Breast epithelium (tissue), 4 donors: ENCODE measurements at regions not wholly inside any gene's neighbourhood (a gene's known extent, or its start where the extent isn't known, plus 50 kb on each side); places are given as distances from the start of the nearest gene placed in this dataset.

ENCODE experiments used
- DNase-seq, 2 donors: peaks; one replicate each; pipeline ENCODE4 v3.0.0-alpha.2; 2019; ENCODE audit warnings: low spot score in 2 of 2
- H3K27ac ChIP-seq, 2 donors: fragments of 200-600 bp; sonication (generic) in 1 of 2; one replicate each; pipeline ENCODE4 v1.5.1; 2016 to 2019; ENCODE audit warnings: mild to moderate bottlenecking in 1 of 2
- H3K27me3 ChIP-seq, 2 donors: fragments of 200-600 bp; sonication (generic) in 1 of 2; one replicate each; pipeline versions ENCODE4 v1.5.1 to v1.6.0; 2017 to 2019; ENCODE audit warnings: control low read depth in 1 of 2, mild to moderate bottlenecking in 1 of 2
- H3K36me3 ChIP-seq: fragments of 200-600 bp; one replicate; pipeline ENCODE4 v1.5.1; 2019
- H3K4me1 ChIP-seq, 2 donors: fragments of 200-600 bp; sonication (generic); one replicate each; pipeline ENCODE4 v1.5.1; 2016 to 2019; ENCODE audit warnings: control low read depth in 1 of 2
- H3K4me3 ChIP-seq, 3 donors: fragments of 200-600 bp; sonication (generic); 1 replicate in 2 of 3; 2 replicates in 1 of 3; pipeline ENCODE4 v1.5.1; 2016 to 2019; ENCODE audit warnings: mild to moderate bottlenecking in 3 of 3, moderate library complexity in 2 of 3
- H3K9me3 ChIP-seq, 2 donors: fragments of 200-600 bp; sonication (generic) in 1 of 2; one replicate each; pipeline ENCODE4 v1.5.1; 2016 to 2019; ENCODE audit warnings: control low read depth in 1 of 2
- POLR2A ChIP-seq: fragments of 450-650 bp; IDR thresholded peaks from one replicate; pipeline ENCODE4 v1.6.1; 2016; ENCODE audit warnings: antibody characterized with exemption, mild to moderate bottlenecking, moderate library complexity
- POLR2AphosphoS5 ChIP-seq, 3 donors: sonication (generic); formaldehyde crosslinking; IDR thresholded peaks; one replicate each; pipeline ENCODE4 v1.6.1; 2017; ENCODE audit warnings: antibody characterized with exemption in 3 of 3
- intact Hi-C: fragments of 100-400 bp; cut with DNase I; formaldehyde crosslinking; loops from one replicate; pipeline ENCODE4 v1.15.1; 2023; ENCODE audit warnings: low total_unique reads
- TF ChIP-seq, protein P1 (sequence below), 3 donors: fragments of 450-650 bp; IDR thresholded peaks; one replicate each; pipeline ENCODE4 v1.5.1; 2016 to 2017; ENCODE audit warnings: antibody characterized with exemption in 3 of 3, mild to moderate bottlenecking in 3 of 3, moderate library complexity in 3 of 3

DNA sequence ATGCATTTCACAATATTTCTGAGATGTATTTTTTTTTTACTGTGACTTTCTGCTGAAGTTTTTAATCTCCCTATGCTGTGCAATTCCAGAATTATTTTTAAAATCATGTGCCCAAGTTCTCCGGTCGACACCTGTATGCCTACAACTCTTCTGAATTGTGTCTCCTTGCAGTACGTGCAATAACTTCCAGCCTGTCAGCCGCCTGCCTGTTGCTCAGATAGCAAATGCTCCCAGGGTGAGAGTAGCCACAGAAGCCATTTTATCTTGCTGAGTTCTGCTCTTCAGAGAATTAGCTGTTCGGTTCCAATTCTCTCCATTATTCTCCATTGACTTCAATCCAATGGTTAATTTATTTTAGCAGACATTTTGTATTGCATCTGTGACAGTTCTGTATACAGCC is 188.3 kb downstream of the CDC14C start:
- Histone ChIP-seq H3K4me1 (no peaks in the 10 kb centered on the region), H3K4me3 (no peak overlapping the region), H3K36me3 (no peaks in the 10 kb centered on the region), H3K9me3 (peaks cover 0 to 3% of the 10 kb centered on the region in 2 donors), H3K27me3 (no peaks in the 10 kb centered on the region), H3K27ac (no peak overlapping the region)
- DNase-seq: no peak
- TF ChIP-seq POLR2AphosphoS5 (IDR thresholded peaks at IDR 0.05): no peak
- no peak for TF ChIP-seq POLR2A
- TF ChIP-seq, protein P1, sequence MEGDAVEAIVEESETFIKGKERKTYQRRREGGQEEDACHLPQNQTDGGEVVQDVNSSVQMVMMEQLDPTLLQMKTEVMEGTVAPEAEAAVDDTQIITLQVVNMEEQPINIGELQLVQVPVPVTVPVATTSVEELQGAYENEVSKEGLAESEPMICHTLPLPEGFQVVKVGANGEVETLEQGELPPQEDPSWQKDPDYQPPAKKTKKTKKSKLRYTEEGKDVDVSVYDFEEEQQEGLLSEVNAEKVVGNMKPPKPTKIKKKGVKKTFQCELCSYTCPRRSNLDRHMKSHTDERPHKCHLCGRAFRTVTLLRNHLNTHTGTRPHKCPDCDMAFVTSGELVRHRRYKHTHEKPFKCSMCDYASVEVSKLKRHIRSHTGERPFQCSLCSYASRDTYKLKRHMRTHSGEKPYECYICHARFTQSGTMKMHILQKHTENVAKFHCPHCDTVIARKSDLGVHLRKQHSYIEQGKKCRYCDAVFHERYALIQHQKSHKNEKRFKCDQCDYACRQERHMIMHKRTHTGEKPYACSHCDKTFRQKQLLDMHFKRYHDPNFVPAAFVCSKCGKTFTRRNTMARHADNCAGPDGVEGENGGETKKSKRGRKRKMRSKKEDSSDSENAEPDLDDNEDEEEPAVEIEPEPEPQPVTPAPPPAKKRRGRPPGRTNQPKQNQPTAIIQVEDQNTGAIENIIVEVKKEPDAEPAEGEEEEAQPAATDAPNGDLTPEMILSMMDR (IDR thresholded peaks at IDR 0.05): no peak
- intact Hi-C loops: no loop called here

DNA sequence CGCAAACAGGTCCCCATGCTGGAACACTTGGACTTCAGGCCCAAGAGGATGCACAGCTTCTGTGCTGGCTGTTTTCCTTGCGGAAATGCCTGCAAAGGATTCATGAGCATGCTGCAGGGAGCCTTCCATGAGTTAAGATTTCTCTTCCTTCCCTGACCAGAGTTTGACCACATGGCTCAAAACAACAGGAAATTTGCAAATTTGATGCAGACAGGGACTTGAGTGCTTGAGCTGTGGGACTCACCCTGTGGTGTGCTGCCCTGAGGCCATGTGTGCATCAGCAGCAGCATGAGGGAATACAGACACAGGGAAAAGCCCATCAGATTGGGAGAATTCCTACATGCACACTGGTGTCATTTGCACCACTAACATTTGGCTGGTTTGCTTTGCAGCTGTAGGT is 195.4 kb downstream of the CDC14C start:
- TF ChIP-seq, protein P1 (IDR thresholded peaks at IDR 0.05): no peak
- no peak for TF ChIP-seq POLR2AphosphoS5 (IDR thresholded peaks at IDR 0.05)
- no peak for TF ChIP-seq POLR2A
- Histone ChIP-seq H3K9me3 (no peaks in the 10 kb centered on the region), H3K36me3 (no peaks in the 10 kb centered on the region), H3K27ac (no peak overlapping the region), H3K27me3 (no peaks in the 10 kb centered on the region), H3K4me1 (no peaks in the 10 kb centered on the region), H3K4me3 (no peak overlapping the region)
- no peak for DNase-seq
- intact Hi-C loops: no loop called here

GRCh38 chr7:49125246-49125645 is 200.9 kb downstream of the CDC14C start:
- Histone ChIP-seq H3K9me3 (no peaks in the 10 kb centered on the region), H3K27ac (no peak overlapping the region), H3K4me1 (no peaks in the 10 kb centered on the region), H3K27me3 (no peaks in the 10 kb centered on the region), H3K4me3 (no peak overlapping the region), H3K36me3 (no peaks in the 10 kb centered on the region)
- intact Hi-C loops: no loop called here
- DNase-seq: no peak
- TF ChIP-seq, protein P1 (IDR thresholded peaks at IDR 0.05): no peak
- TF ChIP-seq POLR2A: no peak
- no peak for TF ChIP-seq POLR2AphosphoS5 (IDR thresholded peaks at IDR 0.05)

GRCh38 chr7:49127359-49127913 is 203.1 kb downstream of the CDC14C start:
- DNase-seq: no peak
- no peak for TF ChIP-seq POLR2A
- TF ChIP-seq, protein P1 (IDR thresholded peaks at IDR 0.05): no peak
- Histone ChIP-seq H3K4me3 (no peak overlapping the region), H3K27ac (no peak overlapping the region), H3K27me3 (no peaks in the 10 kb centered on the region), H3K36me3 (no peaks in the 10 kb centered on the region), H3K9me3 (no peaks in the 10 kb centered on the region), H3K4me1 (no peaks in the 10 kb centered on the region)
- intact Hi-C loops: no loop called here

GRCh38 chr7:49137978-49138377 is 213.6 kb downstream of the CDC14C start:
- Histone ChIP-seq H3K36me3 (no peaks in the 10 kb centered on the region), H3K4me1 (no peaks in the 10 kb centered on the region), H3K9me3 (no peaks in the 10 kb centered on the region), H3K27me3 (no peaks in the 10 kb centered on the region), H3K4me3 (no peak overlapping the region), H3K27ac (no peak overlapping the region)
- intact Hi-C loops: no loop called here
- TF ChIP-seq POLR2A (no peak), POLR2AphosphoS5 (IDR thresholded peaks at IDR 0.05) (no peak)
- TF ChIP-seq, protein P1 (IDR thresholded peaks at IDR 0.05): no peak
- no peak for DNase-seq
